CD4-positive, alpha-beta T cell (primary cell): ENCODE measurements at regions not wholly inside any gene's neighbourhood (a gene's known extent, or its start where the extent isn't known, plus 50 kb on each side); places are given as distances from the start of the nearest gene placed in this dataset.

Experiments used
- ATAC-seq: fragments of 200-7000 bp; cut with Tn5 transposase; one replicate; pipeline ENCODE4 v1.10.0; 2022; ENCODE audit warnings: mild to moderate bottlenecking; ENCODE audit not compliant: poor library complexity
- CTCF ChIA-PET: fragments of 350-600 bp; sonication (Branson Sonifier 250); formaldehyde crosslinking; loops from one replicate; lab custom pipeline; 2021; ENCODE audit warnings: antibody characterized with exemption, inconsistent platforms; lab: Charles Lee
- POLR2A ChIA-PET: fragments of 350-600 bp; sonication (Branson Sonifier 250); formaldehyde crosslinking; loops from one replicate; lab custom pipeline; 2021; ENCODE audit warnings: antibody characterized with exemption, inconsistent platforms; lab: Charles Lee
- DNase-seq, 14 experiments: peaks; one replicate each; pipeline ENCODE4 v3.0.0-alpha.2; 2013 to 2020; ENCODE audit warnings: mixed read lengths in 2 of 14
- H3K27ac ChIP-seq, 2 donors: one replicate each; pipeline versions ENCODE4 v1.5.1 to v1.7.0; 2013; ENCODE audit warnings: low read length in 2 of 2, low read depth in 1 of 2, mild to moderate bottlenecking in 1 of 2
- H3K27me3 ChIP-seq, 2 experiments: 1 replicate in 1 of 2; 2 replicates in 1 of 2; pipeline versions ENCODE4 v1.6.1 to v1.7.0; 2013; ENCODE audit warnings: low read length in 2 of 2, control low read depth in 1 of 2, mild to moderate bottlenecking in 1 of 2, moderate library complexity in 1 of 2; ENCODE audit not compliant: insufficient read depth in 2 of 2, control insufficient read depth in 1 of 2
- H3K36me3 ChIP-seq: one replicate; pipeline ENCODE4 v1.6.1; 2013; ENCODE audit warnings: low read length, control low read depth; ENCODE audit not compliant: insufficient read depth
- H3K4me1 ChIP-seq: one replicate; pipeline ENCODE4 v1.6.1; 2013; ENCODE audit warnings: low read length, control low read depth; ENCODE audit not compliant: insufficient read depth
- H3K4me3 ChIP-seq: one replicate; pipeline ENCODE4 v1.5.1; 2013; ENCODE audit warnings: mild to moderate bottlenecking, low read length, moderate library complexity
- H3K9me3 ChIP-seq, 2 experiments: 1 replicate in 1 of 2; 2 replicates in 1 of 2; pipeline versions ENCODE4 v1.6.1 to v1.7.0; 2013; ENCODE audit warnings: low read length in 2 of 2, mild to moderate bottlenecking in 2 of 2, control low read depth in 1 of 2, moderate library complexity in 1 of 2; ENCODE audit not compliant: control insufficient read depth in 1 of 2, insufficient read depth in 1 of 2
- H3K27ac Mint-ChIP-seq: one replicate; pipeline ENCODE4 v1.8.0; 2020; ENCODE audit warnings: mixed read lengths
- H3K27me3 Mint-ChIP-seq: one replicate; pipeline ENCODE4 v1.8.0; 2021; ENCODE audit warnings: mixed read lengths
- H3K36me3 Mint-ChIP-seq: one replicate; pipeline ENCODE4 v1.8.0; 2021; ENCODE audit warnings: low read depth, mixed read lengths
- H3K4me1 Mint-ChIP-seq: one replicate; pipeline ENCODE4 v1.8.0; 2021; ENCODE audit warnings: low read depth, mixed read lengths
- H3K4me3 Mint-ChIP-seq: one replicate; pipeline ENCODE4 v1.8.0; 2020; ENCODE audit warnings: mild to moderate bottlenecking, mixed read lengths
- H3K9me3 Mint-ChIP-seq: one replicate; pipeline ENCODE4 v1.8.0; 2020; ENCODE audit warnings: mixed read lengths
- intact Hi-C, 2 experiments: fragments of 100-400 bp; cut with DNase I in 1 of 2; cut with micrococcal nuclease in 1 of 2; formaldehyde crosslinking; loops; one replicate each; pipeline versions ENCODE4 v1.15.1 to v1.9.0; 2023 to 2025; cut with DNase I, micrococcal nuclease
- TF ChIP-seq, protein P1 (sequence below): fragments of 200-600 bp; IDR thresholded peaks from one replicate; pipeline ENCODE4 v1.8.0; 2022; ENCODE audit warnings: antibody characterized with exemption, mild to moderate bottlenecking

DNA sequence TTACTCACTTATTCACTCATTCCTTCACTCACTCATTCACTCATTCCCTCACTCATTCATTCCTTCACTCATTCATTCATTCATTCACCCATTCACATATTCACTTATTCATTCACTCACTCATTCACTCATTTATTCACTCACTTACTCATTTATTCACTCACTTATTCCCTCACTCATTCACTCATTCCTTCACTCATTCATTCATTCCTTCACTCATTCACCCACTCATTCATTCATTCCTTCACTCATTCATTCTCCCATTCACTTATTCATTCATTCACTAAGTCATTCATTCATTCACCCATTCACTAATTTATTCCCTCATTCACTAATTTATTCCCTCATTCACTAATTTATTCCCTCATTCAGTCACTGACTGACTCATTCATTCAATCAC lies 127.6 kb downstream of the EDN3 start:
- DNase-seq (no peak), ATAC-seq (no peak)
- no peak overlapping the region for H3K27ac Mint-ChIP-seq
- intact Hi-C loops = no loop called here
- H3K9me3 Mint-ChIP-seq = no peaks in the 10 kb centered on the region
- H3K27ac ChIP-seq = no peak overlapping the region
- TF ChIP-seq, protein P1, sequence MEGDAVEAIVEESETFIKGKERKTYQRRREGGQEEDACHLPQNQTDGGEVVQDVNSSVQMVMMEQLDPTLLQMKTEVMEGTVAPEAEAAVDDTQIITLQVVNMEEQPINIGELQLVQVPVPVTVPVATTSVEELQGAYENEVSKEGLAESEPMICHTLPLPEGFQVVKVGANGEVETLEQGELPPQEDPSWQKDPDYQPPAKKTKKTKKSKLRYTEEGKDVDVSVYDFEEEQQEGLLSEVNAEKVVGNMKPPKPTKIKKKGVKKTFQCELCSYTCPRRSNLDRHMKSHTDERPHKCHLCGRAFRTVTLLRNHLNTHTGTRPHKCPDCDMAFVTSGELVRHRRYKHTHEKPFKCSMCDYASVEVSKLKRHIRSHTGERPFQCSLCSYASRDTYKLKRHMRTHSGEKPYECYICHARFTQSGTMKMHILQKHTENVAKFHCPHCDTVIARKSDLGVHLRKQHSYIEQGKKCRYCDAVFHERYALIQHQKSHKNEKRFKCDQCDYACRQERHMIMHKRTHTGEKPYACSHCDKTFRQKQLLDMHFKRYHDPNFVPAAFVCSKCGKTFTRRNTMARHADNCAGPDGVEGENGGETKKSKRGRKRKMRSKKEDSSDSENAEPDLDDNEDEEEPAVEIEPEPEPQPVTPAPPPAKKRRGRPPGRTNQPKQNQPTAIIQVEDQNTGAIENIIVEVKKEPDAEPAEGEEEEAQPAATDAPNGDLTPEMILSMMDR = no peak
- ChIA-PET POLR2A (no interaction called here), CTCF (no interaction called here)
- H3K4me3 ChIP-seq = no peak overlapping the region
- peaks cover 11% of the 10 kb centered on the region for H3K4me1 Mint-ChIP-seq
- peaks cover 7% of the 10 kb centered on the region for H3K4me1 ChIP-seq
- no peak overlapping the region for H3K4me3 Mint-ChIP-seq
- no peaks in the 10 kb centered on the region for H3K27me3 ChIP-seq
- H3K36me3 Mint-ChIP-seq = no peaks in the 10 kb centered on the region
- H3K27me3 Mint-ChIP-seq = no peaks in the 10 kb centered on the region
- H3K36me3 ChIP-seq = no peaks in the 10 kb centered on the region
- no peaks in the 10 kb centered on the region for H3K9me3 ChIP-seq

DNA sequence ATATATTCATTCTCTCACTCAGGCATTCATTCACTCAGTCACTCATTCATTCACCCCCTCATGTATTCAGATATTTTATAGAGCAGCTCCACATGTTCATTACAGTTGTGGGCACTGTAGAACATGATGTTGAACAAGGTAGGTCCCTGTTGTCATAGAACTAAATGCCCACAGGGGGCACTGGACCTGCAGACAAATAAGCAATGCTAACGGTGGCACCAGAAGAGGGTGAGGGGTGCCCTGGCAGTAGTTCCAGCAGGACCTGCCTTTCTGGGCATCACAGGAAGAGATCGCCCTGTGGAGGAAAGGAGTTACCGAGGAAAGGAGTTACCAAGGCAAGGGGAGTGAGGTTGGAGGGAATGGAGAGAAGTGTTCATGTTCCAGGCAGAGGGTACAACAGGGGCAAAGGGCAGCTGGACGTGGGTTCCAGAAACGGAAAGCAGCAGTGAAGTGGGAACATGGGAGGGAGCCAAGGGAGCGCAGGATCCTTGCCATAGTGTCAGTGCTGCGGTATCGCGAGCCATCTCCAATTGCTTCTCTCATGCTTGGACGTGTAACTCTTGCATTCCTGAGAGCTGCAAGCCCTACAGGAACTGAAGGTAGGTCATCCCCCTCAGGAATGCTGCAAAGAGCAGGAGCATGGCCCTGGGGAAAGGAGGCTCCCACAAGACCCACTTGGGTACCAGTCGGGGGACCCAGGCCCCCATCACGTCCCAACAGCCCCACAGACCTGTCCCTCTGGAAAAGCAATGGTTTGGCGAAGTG lies 128.2 kb downstream of the EDN3 start:
- Histone ChIP-seq H3K36me3 (no peaks in the 10 kb centered on the region), H3K27ac (no peak overlapping the region), H3K4me1 (peaks cover 7% of the 10 kb centered on the region), H3K9me3 (no peaks in the 10 kb centered on the region), H3K27me3 (no peaks in the 10 kb centered on the region), H3K4me3 (no peak overlapping the region)
- Mint-ChIP-seq H3K4me3 (peak overlapping the region; percentile 11), H3K36me3 (no peaks in the 10 kb centered on the region), H3K4me1 (peaks cover 11% of the 10 kb centered on the region), H3K27ac (no peak overlapping the region), H3K27me3 (no peaks in the 10 kb centered on the region), H3K9me3 (no peaks in the 10 kb centered on the region)
- DNase-seq = no peak
- TF ChIP-seq, protein P1 = no peak
- intact Hi-C loops = no loop called here
- POLR2A ChIA-PET = no interaction called here
- ATAC-seq = no peak
- CTCF ChIA-PET = no interaction called here

DNA sequence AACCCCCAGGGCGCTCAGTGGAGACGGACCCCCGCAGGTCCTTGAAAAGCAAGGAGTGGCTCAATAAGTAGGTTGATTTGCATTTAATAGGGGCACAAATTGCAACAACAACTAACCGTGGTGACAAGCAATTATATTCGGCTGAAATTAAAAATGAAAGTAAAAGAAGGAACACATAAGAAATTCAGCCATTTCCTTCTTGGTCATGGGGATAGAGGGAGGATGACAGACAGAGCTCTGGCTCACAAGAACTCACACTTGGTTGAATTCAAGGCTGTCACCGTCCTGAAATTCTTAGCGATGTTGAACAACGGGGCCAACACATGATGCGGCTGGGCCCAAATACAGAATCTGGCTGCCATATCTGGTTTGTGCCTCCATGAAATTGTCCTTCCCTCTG lies 129.0 kb downstream of the EDN3 start:
- POLR2A ChIA-PET = no interaction called here
- Histone ChIP-seq H3K27me3 (no peaks in the 10 kb centered on the region), H3K4me3 (no peak overlapping the region), H3K9me3 (no peaks in the 10 kb centered on the region), H3K27ac (no peak overlapping the region), H3K36me3 (no peaks in the 10 kb centered on the region), H3K4me1 (peaks cover 7% of the 10 kb centered on the region)
- intact Hi-C loops = no loop called here
- H3K36me3 Mint-ChIP-seq = no peaks in the 10 kb centered on the region
- DNase-seq (no peak), ATAC-seq (no peak)
- peak overlapping the region; percentile 26 for H3K4me3 Mint-ChIP-seq
- peaks cover 11% of the 10 kb centered on the region for H3K4me1 Mint-ChIP-seq
- no peak overlapping the region for H3K27ac Mint-ChIP-seq
- H3K9me3 Mint-ChIP-seq = no peaks in the 10 kb centered on the region
- TF ChIP-seq, protein P1 = no peak
- H3K27me3 Mint-ChIP-seq = no peaks in the 10 kb centered on the region
- CTCF ChIA-PET = no interaction called here
